Astrocyte (in vitro differentiated cells and primary cell): ENCODE measurements at regions not wholly inside any gene's neighbourhood (a gene's known extent, or its start where the extent isn't known, plus 50 kb on each side); places are given as distances from the start of the nearest gene placed in this dataset.

Source experiments
- EZH2 ChIP-seq: IDR thresholded peaks from 2 replicates; pipeline ENCODE4 v1.6.1; 2012; ENCODE audit warnings: mild to moderate bottlenecking, low read length, inconsistent platforms; ENCODE audit not compliant: insufficient read depth
- TF ChIP-seq, protein P1 (sequence below): IDR thresholded peaks from 2 replicates; pipeline ENCODE4 v1.5.1; 2011; ENCODE audit warnings: low read depth, mild to moderate bottlenecking, inconsistent platforms, low read length, moderate library complexity; ENCODE audit not compliant: insufficient read depth

DNA sequence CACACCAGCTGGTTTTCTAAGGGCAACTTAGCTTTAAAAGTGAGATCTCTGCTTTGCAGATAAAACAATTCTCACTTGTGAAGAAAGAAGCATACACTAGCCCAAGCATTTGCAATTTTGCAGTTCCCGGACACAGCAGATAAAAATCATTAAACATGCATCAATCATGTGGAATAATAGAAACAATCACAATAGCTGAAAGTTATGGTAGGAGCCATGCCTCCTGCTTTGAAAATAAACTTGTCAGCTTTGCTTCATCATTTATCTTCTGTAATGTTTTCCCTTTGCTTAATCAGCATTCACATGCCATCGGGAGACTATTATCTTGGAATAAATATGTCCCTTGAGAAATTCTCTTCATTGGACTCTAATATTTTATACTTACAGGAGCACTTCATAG, 60.3 kb upstream of the DAB2 start:
- TF ChIP-seq, protein P1, sequence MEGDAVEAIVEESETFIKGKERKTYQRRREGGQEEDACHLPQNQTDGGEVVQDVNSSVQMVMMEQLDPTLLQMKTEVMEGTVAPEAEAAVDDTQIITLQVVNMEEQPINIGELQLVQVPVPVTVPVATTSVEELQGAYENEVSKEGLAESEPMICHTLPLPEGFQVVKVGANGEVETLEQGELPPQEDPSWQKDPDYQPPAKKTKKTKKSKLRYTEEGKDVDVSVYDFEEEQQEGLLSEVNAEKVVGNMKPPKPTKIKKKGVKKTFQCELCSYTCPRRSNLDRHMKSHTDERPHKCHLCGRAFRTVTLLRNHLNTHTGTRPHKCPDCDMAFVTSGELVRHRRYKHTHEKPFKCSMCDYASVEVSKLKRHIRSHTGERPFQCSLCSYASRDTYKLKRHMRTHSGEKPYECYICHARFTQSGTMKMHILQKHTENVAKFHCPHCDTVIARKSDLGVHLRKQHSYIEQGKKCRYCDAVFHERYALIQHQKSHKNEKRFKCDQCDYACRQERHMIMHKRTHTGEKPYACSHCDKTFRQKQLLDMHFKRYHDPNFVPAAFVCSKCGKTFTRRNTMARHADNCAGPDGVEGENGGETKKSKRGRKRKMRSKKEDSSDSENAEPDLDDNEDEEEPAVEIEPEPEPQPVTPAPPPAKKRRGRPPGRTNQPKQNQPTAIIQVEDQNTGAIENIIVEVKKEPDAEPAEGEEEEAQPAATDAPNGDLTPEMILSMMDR = no peak
- no peak for TF ChIP-seq EZH2
